ENCODE measurements at regions not wholly inside any gene's neighbourhood (a gene's known extent, or its start where the extent isn't known, plus 50 kb on each side); places are given as distances from the start of the nearest gene placed in this dataset.
"Not testable (repeated sequence)": the region's sequence is repeated elsewhere in the genome, so short reads cannot be mapped to it uniquely, and the experiment has no call there.

DNA sequence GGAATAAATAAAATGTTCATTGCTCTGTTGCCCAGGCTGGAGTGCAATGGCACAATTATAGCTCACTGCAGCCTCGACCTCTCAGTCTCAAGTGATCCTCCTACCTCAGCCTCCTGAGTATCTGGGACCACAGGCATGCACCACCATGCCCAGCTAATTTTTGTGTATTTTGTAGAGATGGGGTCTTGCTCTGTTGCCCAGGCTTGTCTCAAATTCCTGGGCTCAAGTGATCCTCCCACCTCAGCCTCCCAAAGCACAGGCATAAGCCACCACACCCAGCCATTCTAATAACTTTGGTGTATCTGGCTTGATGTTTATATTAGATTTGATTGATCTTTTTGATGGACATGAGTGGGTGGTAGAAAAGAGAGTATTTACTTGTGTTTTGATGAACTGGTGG lies 58.7 kb upstream of the COX20 start:
- TF ChIP-seq CTCF, EZH2phosphoT487 (IDR thresholded peaks at IDR 0.05): not testable (repeated sequence)
